Mucosa of descending colon (tissue), 3 donors: ENCODE measurements at regions not wholly inside any gene's neighbourhood (a gene's known extent, or its start where the extent isn't known, plus 50 kb on each side); places are given as distances from the start of the nearest gene placed in this dataset.

ENCODE experiments used
- ATAC-seq: fragments of 200-7000 bp; cut with Tn5 transposase; one replicate; pipeline ENCODE4 v1.9.1; 2020; ENCODE audit warnings: mild to moderate bottlenecking, moderate library complexity
- DNase-seq, 3 donors: peaks; one replicate each; pipeline ENCODE4 v3.0.0-alpha.2; 2020
- H3K36me3 ChIP-seq: fragments of 200-600 bp; one replicate; pipeline ENCODE4 v1.8.0; 2021; ENCODE audit warnings: low read depth, mild to moderate bottlenecking
- H3K4me1 ChIP-seq: fragments of 200-600 bp; one replicate; pipeline ENCODE4 v1.8.0; 2021; ENCODE audit warnings: low read depth, mild to moderate bottlenecking
- H3K4me3 ChIP-seq: fragments of 200-600 bp; one replicate; pipeline ENCODE4 v1.8.0; 2021; ENCODE audit warnings: mild to moderate bottlenecking
- H3K9me3 ChIP-seq: fragments of 200-600 bp; one replicate; pipeline ENCODE4 v1.8.0; 2021; ENCODE audit warnings: mild to moderate bottlenecking
- CTCF ChIP-seq: fragments of 200-600 bp; IDR thresholded peaks from one replicate; pipeline ENCODE4 v1.8.0; 2022; ENCODE audit warnings: antibody characterized with exemption, mild to moderate bottlenecking
- intact Hi-C, 2 donors: fragments of 100-400 bp; cut with DNase I in 1 of 2; cut with micrococcal nuclease in 1 of 2; formaldehyde crosslinking; loops; one replicate each; pipeline versions ENCODE4 v1.11.0 to v1.11.1; 2022; cut with DNase I, micrococcal nuclease
- donor health status: DM: no; HTN: no; CAD: no; lungs with moderate emphysema.
- donor health status: DM: no; HTN: no; CAD: no.
- donor health status: DM: no; HTN: yes; CAD: no.

GRCh38 chr22:48147831-48148230 is 1385.4 kb downstream of the TBC1D22A start:
- Histone ChIP-seq H3K36me3 (no peaks in the 10 kb centered on the region), H3K4me1 (no peaks in the 10 kb centered on the region), H3K9me3 (no peaks in the 10 kb centered on the region), H3K4me3 (no peak overlapping the region)
- DNase-seq (no peak), ATAC-seq (no peak)
- intact Hi-C loops = no loop called here
- TF ChIP-seq CTCF = no peak

DNA sequence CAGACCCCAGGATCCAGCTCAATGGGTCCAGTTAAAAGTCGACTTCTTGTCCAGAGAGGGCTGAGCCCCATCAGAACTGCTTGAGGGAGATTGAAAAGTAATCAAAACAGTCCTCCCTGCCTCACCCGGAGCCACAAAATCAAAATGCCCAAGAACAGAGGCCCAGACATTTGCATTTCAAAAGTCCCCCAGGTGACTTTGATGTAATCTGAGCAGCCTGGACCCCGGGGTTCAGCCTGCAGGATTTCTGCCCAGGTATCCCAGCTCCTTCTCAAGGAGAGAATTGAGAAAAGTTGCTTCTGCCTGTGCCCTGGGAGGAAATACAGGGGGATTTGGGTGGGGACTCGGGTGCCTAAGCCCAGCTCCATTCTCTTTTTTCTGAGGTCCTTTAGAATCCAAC is 1385.0 kb downstream of the TBC1D22A start:
- no peak for ATAC-seq
- DNase-seq = no peak
- Histone ChIP-seq H3K4me3 (no peak overlapping the region), H3K9me3 (no peaks in the 10 kb centered on the region), H3K36me3 (no peaks in the 10 kb centered on the region), H3K4me1 (no peaks in the 10 kb centered on the region)
- no peak for TF ChIP-seq CTCF
- intact Hi-C loops = no loop called here

DNA sequence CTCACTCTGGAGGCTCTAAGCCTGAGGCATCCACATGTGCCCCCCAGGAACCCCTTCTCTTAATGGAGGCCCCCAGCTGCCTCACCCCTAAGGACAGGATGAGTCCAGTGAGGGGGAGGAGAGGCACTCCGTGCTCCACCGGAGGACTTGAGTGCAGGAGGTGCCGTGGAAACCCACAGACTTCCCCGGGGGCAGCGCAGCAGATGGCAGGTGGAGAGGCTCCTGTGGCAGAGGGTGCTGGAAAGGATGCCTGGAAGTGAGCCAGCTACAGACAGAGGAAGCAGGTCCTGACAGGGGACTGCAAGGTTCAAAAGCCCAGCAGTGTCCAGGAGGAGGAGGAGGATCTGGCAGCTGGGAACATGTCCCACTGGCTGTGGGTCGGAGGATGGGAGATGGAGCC is 1384.0 kb downstream of the TBC1D22A start:
- ATAC-seq (no peak), DNase-seq (no peak)
- H3K9me3 ChIP-seq = no peaks in the 10 kb centered on the region
- no peaks in the 10 kb centered on the region for H3K36me3 ChIP-seq
- no peak overlapping the region for H3K4me3 ChIP-seq
- H3K4me1 ChIP-seq = no peaks in the 10 kb centered on the region
- no peak for TF ChIP-seq CTCF
- intact Hi-C loops = no loop called here

GRCh38 chr22:48145738-48146137 is 1383.3 kb downstream of the TBC1D22A start:
- no peak for DNase-seq

DNA sequence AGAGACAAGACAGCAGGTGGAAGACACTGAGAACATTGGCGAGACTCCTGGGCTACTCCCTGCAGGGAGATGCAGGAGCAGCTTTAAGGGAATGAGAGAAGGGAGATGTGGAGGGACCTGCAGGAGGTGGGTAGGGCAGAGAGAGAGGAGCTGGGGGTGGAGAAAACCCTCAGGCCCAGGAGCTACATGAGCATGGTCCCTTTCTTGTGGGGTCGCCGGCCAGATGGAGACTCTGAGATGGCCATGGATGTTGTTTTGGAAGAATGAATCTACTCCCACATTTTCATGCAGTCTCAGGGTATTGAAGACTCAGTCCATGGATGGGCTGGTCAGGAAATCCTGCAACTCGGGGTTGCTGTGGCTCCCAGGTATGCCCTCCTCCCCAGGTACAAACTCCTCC is 1381.9 kb downstream of the TBC1D22A start:
- ATAC-seq (no peak), DNase-seq (no peak)
- intact Hi-C loops = no loop called here
- Histone ChIP-seq H3K36me3 (no peaks in the 10 kb centered on the region), H3K4me1 (no peaks in the 10 kb centered on the region), H3K9me3 (no peaks in the 10 kb centered on the region), H3K4me3 (no peak overlapping the region)
- no peak for TF ChIP-seq CTCF

More at GRCh38 chr22:48145738-48146137, 1383.3 kb downstream of the TBC1D22A start:
- no peak for ATAC-seq
- TF ChIP-seq CTCF = no peak
- H3K4me3 ChIP-seq = no peak overlapping the region
- no peaks in the 10 kb centered on the region for H3K9me3 ChIP-seq
- intact Hi-C loops = no loop called here
- H3K4me1 ChIP-seq = no peaks in the 10 kb centered on the region
- no peaks in the 10 kb centered on the region for H3K36me3 ChIP-seq

- DNase-seq (no peak), ATAC-seq (no peak)
- Histone ChIP-seq H3K4me3 (no peak overlapping the region), H3K4me1 (peaks cover under 1% of the 10 kb centered on the region), H3K9me3 (no peaks in the 10 kb centered on the region), H3K36me3 (no peaks in the 10 kb centered on the region)
- no peak for TF ChIP-seq CTCF
- intact Hi-C loops = no loop called here
These were observed 1381.4 kb downstream of the TBC1D22A start for GRCh38 chr22:48143856-48144255.
